HepG2 (cell line): ENCODE measurements at regions not wholly inside any gene's neighbourhood (a gene's known extent, or its start where the extent isn't known, plus 50 kb on each side); places are given as distances from the start of the nearest gene placed in this dataset.
A peak's percentile ranks its signal among the peaks of the same experiment; 100 is the strongest.

Experiments
- ATAC-seq: fragments of 200-7000 bp; cut with Tn5 transposase; 3 replicates; pipeline ENCODE4 v1.9.1; 2020; ENCODE audit warnings: mild to moderate bottlenecking, moderate library complexity
- BruUV-seq: library from RNA; stranded (reverse); fragments of 400-500 nt; replicated peaks from 2 replicates; lab custom pipeline; 2021; lab: Mats Ljungman, UMichigan
- CTCF ChIA-PET: fragments of 300-600 bp; formaldehyde crosslinking; extraction: SDS; loops from one replicate; lab custom pipeline; 2021; ENCODE audit warnings: low total read pairs, inconsistent platforms, low intra/inter-chr PET ratio; lab: Yijun Ruan, JAX
- POLR2A ChIA-PET: fragments of 350-600 bp; sonication (Branson Sonifier 250); formaldehyde crosslinking; loops from one replicate; lab custom pipeline; 2020; ENCODE audit warnings: antibody characterized with exemption, inconsistent platforms; lab: Yijun Ruan, JAX
- DNase-seq: peaks from one replicate; pipeline ENCODE4 v3.0.0-alpha.2; 2015; ENCODE audit warnings: low spot score
- FAIRE-seq: peaks from 3 replicates; lab custom pipeline; 2011; peaks lifted over from hg19 to GRCh38; lab: Jason Lieb, UNC
- H2AFZ ChIP-seq: one replicate; pipeline ENCODE4 v1.6.1; 2011; ENCODE audit warnings: low read length, inconsistent platforms
- H3K27ac ChIP-seq: fragments of 300-600 bp; 3 replicates; pipeline ENCODE4 v1.8.0; 2011; ENCODE audit warnings: mixed run types, mild to moderate bottlenecking, mixed read lengths, low read length, inconsistent platforms; ENCODE audit not compliant: insufficient read depth; ENCODE audit errors: extremely low read length
- H3K27me3 ChIP-seq, 2 experiments: fragments of 200-600 bp in 1 of 2; 2 replicates in 1 of 2; 3 replicates in 1 of 2; pipeline versions ENCODE4 v1.6.0 to v1.8.0; 2011; ENCODE audit warnings: low read length in 2 of 2, mild to moderate bottlenecking in 2 of 2, moderate library complexity in 2 of 2, inconsistent platforms in 1 of 2; ENCODE audit not compliant: insufficient read depth in 2 of 2, control insufficient read depth in 1 of 2
- H3K36me3 ChIP-seq, 2 experiments: fragments of 200-600 bp in 1 of 2; replicated peaks in 1 of 2; 2 replicates in 1 of 2; 3 replicates in 1 of 2; pipeline versions ENCODE4 v1.5.1 to v1.8.0; 2011; ENCODE audit warnings: low read length in 2 of 2, inconsistent platforms in 1 of 2; ENCODE audit not compliant: insufficient read depth in 2 of 2, control insufficient read depth in 1 of 2
- H3K4me1 ChIP-seq: 2 replicates; pipeline ENCODE4 v1.5.1; 2012; ENCODE audit warnings: low read length, inconsistent platforms; ENCODE audit not compliant: insufficient read depth
- H3K4me2 ChIP-seq: 2 replicates; pipeline ENCODE4 v1.6.0; 2011; ENCODE audit warnings: low read depth, low read length, inconsistent platforms
- H3K4me3 ChIP-seq, 3 experiments: fragments of 200-600 bp in 1 of 3; sonication (generic), shearing (Covaris generic) in 1 of 3; replicated peaks in 1 of 3; 2 replicates each; pipeline ENCODE4 v1.5.1; 2011 to 2016; ENCODE audit warnings: low read length in 3 of 3, inconsistent platforms in 2 of 3, low read depth in 2 of 3, mild to moderate bottlenecking in 2 of 3, control low read depth in 1 of 3, mixed read lengths in 1 of 3; ENCODE audit not compliant: insufficient read depth in 1 of 3
- H3K79me2 ChIP-seq: one replicate; pipeline ENCODE4 v1.6.1; 2011; ENCODE audit warnings: low read length, inconsistent platforms; ENCODE audit not compliant: insufficient read depth
- H3K9ac ChIP-seq: 2 replicates; pipeline ENCODE4 v1.6.0; 2011; ENCODE audit warnings: mild to moderate bottlenecking, low read depth, low read length, inconsistent platforms; ENCODE audit not compliant: insufficient read depth
- H3K9me3 ChIP-seq: 2 replicates; pipeline ENCODE4 v1.5.1; 2012; ENCODE audit warnings: mild to moderate bottlenecking, low read length
- H4K20me1 ChIP-seq: 2 replicates; pipeline ENCODE4 v1.6.0; 2011; ENCODE audit warnings: inconsistent platforms, mild to moderate bottlenecking, low read length, moderate library complexity; ENCODE audit not compliant: insufficient read depth
- ATF7 ChIP-seq, 2 experiments: fragments of 450-650 bp in 1 of 2; sonication (generic) in 1 of 2; formaldehyde crosslinking in 1 of 2; IDR thresholded peaks; 2 replicates each; pipeline versions ENCODE4 v1.4.0 to v1.6.1; 2016 to 2020; ENCODE audit warnings: antibody characterized with exemption in 1 of 2, mild to moderate bottlenecking in 1 of 2, missing genetic modification reagents in 1 of 2
- ETV6 ChIP-seq: sonication (generic); formaldehyde crosslinking; conservative IDR thresholded peaks from 2 replicates; pipeline ENCODE4 v1.4.0; 2020; ENCODE audit warnings: missing genetic modification reagents
- MAFF ChIP-seq: IDR thresholded peaks from 2 replicates; pipeline ENCODE4 v1.6.1; 2011; ENCODE audit warnings: low read depth, low read length, improper control_type of control experiment
- MAFK ChIP-seq, 2 experiments: IDR thresholded peaks in 1 of 2; conservative IDR thresholded peaks in 1 of 2; 2 replicates each; pipeline ENCODE4 v1.6.1; 2011; ENCODE audit warnings: improper control_type of control experiment in 2 of 2, low read length in 2 of 2
- RAD21 ChIP-seq: fragments of 450-650 bp; formaldehyde crosslinking; IDR thresholded peaks from 2 replicates; pipeline ENCODE4 v1.5.0; 2020; ENCODE audit warnings: mild to moderate bottlenecking
- WGBS: methylation state at CpG from one replicate; pipeline ENCODE4 v1.1.6; 2017; ENCODE audit warnings: low lambda C conversion rate; 5-methylcytosine and 5-hydroxymethylcytosine counted together
- in situ Hi-C: cut with HindIII; loops from 2 replicates; pipeline ENCODE4 v1.10.0; 2017; ENCODE audit warnings: low pct_unique_long_range_greater_than_20kb; ENCODE audit not compliant: extremely low pct_ligation_motif_present
- intact Hi-C: fragments of 100-400 bp; cut with micrococcal nuclease; formaldehyde crosslinking; loops from one replicate; pipeline ENCODE4 v1.10.0; 2022; ENCODE audit not compliant: unreplicated experiment

- TF ChIP-seq ETV6 (CRISPR knock-in tag) (no peak), MAFF (peak; percentile 84), MAFK (conservative IDR thresholded peaks at IDR 0.05 in 1 of 2, IDR thresholded peaks at IDR 0.05 in 1 of 2; ENCODE audit: low read length in 2 of 2) (peak; percentile 73 to 86)
- Histone ChIP-seq H3K9me3 (peaks cover 50% of the 10 kb centered on the region), H3K27ac (no peak overlapping the region), H4K20me1 (no peaks in the 10 kb centered on the region), H3K4me3 (no peak overlapping the region), H3K27me3 (no peaks in the 10 kb centered on the region), H3K4me1 (no peaks in the 10 kb centered on the region), H3K36me3 (no peaks in the 10 kb centered on the region), H3K4me2 (no peak overlapping the region), H3K79me2 (no peaks in the 10 kb centered on the region), H3K9ac (no peak overlapping the region), H2AFZ (no peak overlapping the region)
- ChIA-PET POLR2A (no interaction called here), CTCF (no interaction called here)
- in situ Hi-C loops, result no loop called here
- intact Hi-C loops, result no loop called here
- no peak for FAIRE-seq
- WGBS, result 20% methylated on average over 1 of the region's 1 CpG
- no peak for ATAC-seq
- no TSS peak for BruUV-seq
- no peak for DNase-seq
Observed at GRCh38 chr2:83042053-83042452, 1417.0 kb downstream of the SUCLG1 start.

- 17% methylated on average over 5 of the region's 5 CpGs for WGBS
- H4K20me1 ChIP-seq, result no peaks in the 10 kb centered on the region
- DNase-seq (no peak), ATAC-seq (no peak), FAIRE-seq (no peak)
- no peak overlapping the region for H3K9ac ChIP-seq
- TF ChIP-seq RAD21 (CRISPR knock-in tag), result no peak
- 0 out of 2 replicates have a peak, but pooled peaks have one; percentile 20 for TF ChIP-seq ATF7 (IDR thresholded peaks at IDR 0.05)
- TF ChIP-seq ATF7 (CRISPR knock-in tag; IDR thresholded peaks at IDR 0.05), result no peak
- peaks cover 51% of the 10 kb centered on the region for H3K9me3 ChIP-seq
- POLR2A ChIA-PET, result no interaction called here
- no peaks in the 10 kb centered on the region for H3K27me3 ChIP-seq
- H3K4me3 ChIP-seq, result no peak overlapping the region
- in situ Hi-C loops, result no loop called here
- no peaks in the 10 kb centered on the region for H3K36me3 ChIP-seq
- BruUV-seq, result no TSS peak
- CTCF ChIA-PET, result no interaction called here
- intact Hi-C loops, result no loop called here
- H2AFZ ChIP-seq, result no peak overlapping the region
- H3K27ac ChIP-seq, result no peak overlapping the region
- H3K4me1 ChIP-seq, result no peaks in the 10 kb centered on the region
- H3K4me2 ChIP-seq, result no peak overlapping the region
- no peaks in the 10 kb centered on the region for H3K79me2 ChIP-seq
Observed at GRCh38 chr2:83022631-83023210, 1436.4 kb downstream of the SUCLG1 start.
